ENCODE measurements at regions not wholly inside any gene's neighbourhood (a gene's known extent, or its start where the extent isn't known, plus 50 kb on each side); places are given as distances from the start of the nearest gene placed in this dataset.

DNA sequence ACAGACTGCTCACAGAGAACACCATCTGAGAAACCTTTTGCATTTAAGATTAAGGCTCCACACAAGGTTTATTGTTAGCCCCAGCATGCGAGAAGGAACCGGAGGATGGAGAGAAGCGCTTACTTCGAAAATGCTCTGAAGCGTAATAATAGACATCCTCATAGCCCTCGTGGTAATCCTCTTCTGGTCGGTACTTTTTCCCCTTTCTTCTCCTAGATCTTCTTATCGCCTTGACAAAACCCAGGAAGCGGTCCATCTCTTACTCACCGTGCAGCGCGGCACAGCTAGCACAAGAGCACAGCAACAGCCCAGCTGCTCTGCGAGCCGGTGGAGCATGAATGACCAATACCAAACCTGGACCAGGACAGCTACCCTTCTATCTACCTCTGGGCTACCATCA is 125.1 kb upstream of the GRIP1 start:
- no peaks in the 10 kb centered on the region for H3K27me3 ChIP-seq (ENCODE audit: control insufficient read depth in 3 of 3, insufficient read depth in 3 of 3, low read depth in 1 of 3, low read length in 3 of 3)
- no peak overlapping the region for H3K9ac ChIP-seq (ENCODE audit: low read depth, low read length, poor library complexity)
- WGBS, 2 donors (ENCODE audit: extremely low coverage in 2 of 2, insufficient read length in 2 of 2, insufficient replicate concordance in 1 of 2), result no CpG with 5 or more reads among the region's 14 CpGs
- H2AK5ac ChIP-seq (ENCODE audit: low read depth, low read length), result no peak overlapping the region
- no peak overlapping the region for H4K8ac ChIP-seq (ENCODE audit: low read depth, low read length)
- H2BK5ac ChIP-seq (ENCODE audit: low read length), result no peak overlapping the region
- H4K91ac ChIP-seq (ENCODE audit: low read depth, low read length, poor library complexity), result no peak overlapping the region
- H3K36me3 ChIP-seq (replicated peaks in 1 of 2; ENCODE audit: control insufficient read depth in 2 of 2, insufficient read depth in 2 of 2, low read length in 2 of 2), result no peaks in the 10 kb centered on the region
- H3K4me3 ChIP-seq (ENCODE audit: low read length in 2 of 2), result peak overlapping the region in 1 of 2 donors; percentile 45
- H3K4me1 ChIP-seq (ENCODE audit: control insufficient read depth in 2 of 2, insufficient read depth in 1 of 2, low read depth in 1 of 2, low read length in 2 of 2), result peaks cover 9% of the 10 kb centered on the region in 2 donors
- peak overlapping the region; percentile 85 for H2AFZ ChIP-seq (ENCODE audit: low read length)
- H3K14ac ChIP-seq (ENCODE audit: low read length), result no peak overlapping the region
- H3K27ac ChIP-seq (replicated peaks; ENCODE audit: low read length), result peak overlapping the region; percentile 18
- no peak overlapping the region for H2BK120ac ChIP-seq (ENCODE audit: low read depth, low read length)
- H3K18ac ChIP-seq (ENCODE audit: low read length), result no peak overlapping the region
- no peak overlapping the region for H2BK15ac ChIP-seq (ENCODE audit: low read length)
- H3K4me2 ChIP-seq (ENCODE audit: insufficient read depth, low read length, poor library complexity, severe bottlenecking), result peak overlapping the region; percentile 45
- DNase-seq (ENCODE audit: low spot score), result peak; percentile 32
- H2BK12ac ChIP-seq (ENCODE audit: low read length), result no peak overlapping the region
- H3K23ac ChIP-seq (ENCODE audit: low read depth, low read length, poor library complexity), result no peak overlapping the region
- no peak overlapping the region for H3K4ac ChIP-seq (ENCODE audit: low read length)
- no peaks in the 10 kb centered on the region for H3K9me3 ChIP-seq (replicated peaks in 1 of 2; ENCODE audit: control insufficient read depth in 2 of 2, insufficient read depth in 1 of 2, low read depth in 1 of 2, low read length in 2 of 2)
- no peaks in the 10 kb centered on the region for H3K79me1 ChIP-seq (ENCODE audit: low read depth, low read length)

DNA sequence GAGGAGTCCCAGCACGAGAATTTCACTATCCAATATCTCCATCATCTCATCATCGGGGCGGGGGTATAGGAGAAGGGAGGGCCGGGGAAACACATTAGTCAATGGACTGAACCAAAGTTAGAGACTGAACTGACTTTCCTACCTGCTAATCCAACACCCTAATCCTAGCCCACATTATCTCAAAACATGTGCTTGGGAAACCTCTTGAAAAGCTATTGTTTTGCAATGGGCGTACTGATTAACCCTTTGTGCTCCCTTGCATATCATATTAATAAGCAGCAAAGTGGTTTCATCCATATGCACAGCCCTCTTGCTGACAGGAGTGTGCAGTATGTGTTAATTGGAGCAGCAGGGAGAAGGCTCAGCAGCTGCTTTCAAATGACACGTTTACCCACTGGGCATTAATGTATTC is 125.7 kb upstream of the GRIP1 start:
- no peak for DNase-seq (ENCODE audit: low spot score)
- no peak overlapping the region for H4K8ac ChIP-seq (ENCODE audit: low read depth, low read length)
- H3K4ac ChIP-seq (ENCODE audit: low read length), result no peak overlapping the region
- H3K4me2 ChIP-seq (ENCODE audit: insufficient read depth, low read length, poor library complexity, severe bottlenecking), result peak overlapping the region; percentile 11
- no peak overlapping the region for H2BK12ac ChIP-seq (ENCODE audit: low read length)
- no peak overlapping the region for H2BK120ac ChIP-seq (ENCODE audit: low read depth, low read length)
- no CpG with 5 or more reads among the region's 6 CpGs for WGBS, 2 donors (ENCODE audit: extremely low coverage in 2 of 2, insufficient read length in 2 of 2, insufficient replicate concordance in 1 of 2)
- no peak overlapping the region for H2BK5ac ChIP-seq (ENCODE audit: low read length)
- H3K27ac ChIP-seq (replicated peaks; ENCODE audit: low read length), result no peak overlapping the region
- no peak overlapping the region for H3K9ac ChIP-seq (ENCODE audit: low read depth, low read length, poor library complexity)
- no peak overlapping the region for H2AK5ac ChIP-seq (ENCODE audit: low read depth, low read length)
- peaks cover 9% of the 10 kb centered on the region in 2 donors for H3K4me1 ChIP-seq (ENCODE audit: control insufficient read depth in 2 of 2, insufficient read depth in 1 of 2, low read depth in 1 of 2, low read length in 2 of 2)
- H3K14ac ChIP-seq (ENCODE audit: low read length), result no peak overlapping the region
- H3K27me3 ChIP-seq (ENCODE audit: control insufficient read depth in 3 of 3, insufficient read depth in 3 of 3, low read depth in 1 of 3, low read length in 3 of 3), result no peaks in the 10 kb centered on the region
- H3K79me1 ChIP-seq (ENCODE audit: low read depth, low read length), result no peaks in the 10 kb centered on the region
- peak overlapping the region; percentile 85 for H2AFZ ChIP-seq (ENCODE audit: low read length)
- no peak overlapping the region for H3K18ac ChIP-seq (ENCODE audit: low read length)
- H2BK15ac ChIP-seq (ENCODE audit: low read length), result no peak overlapping the region
- H3K4me3 ChIP-seq (ENCODE audit: low read length in 2 of 2), result peak overlapping the region in 1 of 2 donors; percentile 45
- no peaks in the 10 kb centered on the region for H3K36me3 ChIP-seq (replicated peaks in 1 of 2; ENCODE audit: control insufficient read depth in 2 of 2, insufficient read depth in 2 of 2, low read length in 2 of 2)
- H3K23ac ChIP-seq (ENCODE audit: low read depth, low read length, poor library complexity), result no peak overlapping the region
- no peaks in the 10 kb centered on the region for H3K9me3 ChIP-seq (replicated peaks in 1 of 2; ENCODE audit: control insufficient read depth in 2 of 2, insufficient read depth in 1 of 2, low read depth in 1 of 2, low read length in 2 of 2)
- H4K91ac ChIP-seq (ENCODE audit: low read depth, low read length, poor library complexity), result no peak overlapping the region

DNA sequence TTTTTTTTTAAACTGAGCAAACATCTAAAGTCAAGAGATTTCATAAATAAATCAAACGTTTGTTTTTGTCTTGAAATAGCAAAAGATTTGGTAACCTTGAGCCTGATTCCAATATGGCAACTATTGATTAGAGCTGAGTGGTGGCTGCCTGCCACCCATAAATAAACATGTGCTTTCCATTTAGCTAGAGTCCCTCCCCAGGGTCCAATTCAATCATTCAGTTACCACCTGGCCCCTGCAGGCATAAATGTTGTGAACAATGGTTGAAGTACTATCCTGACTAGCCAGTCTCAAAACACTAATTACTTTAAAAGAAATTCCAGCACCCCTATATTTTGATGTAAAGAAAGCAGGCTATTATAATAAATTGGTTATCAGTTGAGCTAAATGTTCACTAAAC is 129.7 kb upstream of the GRIP1 start:
- WGBS, 2 donors (ENCODE audit: extremely low coverage in 2 of 2, insufficient read length in 2 of 2, insufficient replicate concordance in 1 of 2), result no CpG with 5 or more reads among the region's 1 CpG
- Histone ChIP-seq H4K8ac (ENCODE audit: low read depth, low read length) (no peak overlapping the region), H3K4me2 (ENCODE audit: insufficient read depth, low read length, poor library complexity, severe bottlenecking) (no peak overlapping the region)

DNA sequence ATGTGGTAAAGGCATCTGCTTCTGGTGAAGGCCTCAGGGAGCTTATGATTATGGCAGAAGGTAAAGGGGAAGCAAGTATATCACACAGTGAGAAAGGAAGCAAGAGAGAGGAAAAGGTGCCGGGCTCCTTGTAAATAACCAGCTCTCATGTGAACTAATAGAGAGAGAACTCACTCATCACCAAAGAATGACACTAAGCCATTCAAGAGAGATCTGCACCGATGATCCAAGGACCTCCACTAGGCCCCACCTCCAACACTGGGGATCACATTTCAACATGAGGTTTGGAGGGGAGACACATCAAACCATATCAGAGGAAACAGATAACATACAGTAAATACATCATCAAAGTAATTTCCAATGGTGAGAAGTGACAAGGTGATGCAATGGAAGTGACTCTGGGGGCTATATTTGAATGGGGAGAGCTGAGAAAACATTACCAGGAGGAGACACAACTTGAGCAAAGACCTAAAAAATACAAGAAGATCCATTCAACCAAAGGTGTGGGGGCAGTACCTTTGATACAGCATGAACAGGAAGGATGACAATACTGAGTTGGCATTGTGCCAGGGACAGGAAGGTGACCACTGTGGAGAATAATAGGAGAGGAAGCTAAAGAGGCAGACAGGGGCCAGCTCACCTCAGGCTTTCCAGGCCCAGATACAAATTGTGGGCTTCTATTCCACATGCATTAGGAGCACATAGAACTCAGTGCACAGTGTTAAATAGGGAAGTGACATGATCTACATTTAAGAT is 134.4 kb upstream of the GRIP1 start:
- H3K79me1 ChIP-seq (ENCODE audit: low read depth, low read length), result peaks cover 3% of the 10 kb centered on the region
- H3K4me1 ChIP-seq (ENCODE audit: control insufficient read depth in 2 of 2, insufficient read depth in 1 of 2, low read depth in 1 of 2, low read length in 2 of 2), result no peaks in the 10 kb centered on the region
- WGBS, 2 donors (ENCODE audit: extremely low coverage in 2 of 2, insufficient read length in 2 of 2, insufficient replicate concordance in 1 of 2), result no CpG with 5 or more reads among the region's 2 CpGs
- H3K14ac ChIP-seq (ENCODE audit: low read length), result no peak overlapping the region
- H2BK120ac ChIP-seq (ENCODE audit: low read depth, low read length), result no peak overlapping the region
- no peak overlapping the region for H2AFZ ChIP-seq (ENCODE audit: low read length)
- H3K4me2 ChIP-seq (ENCODE audit: insufficient read depth, low read length, poor library complexity, severe bottlenecking), result no peak overlapping the region
- H3K27me3 ChIP-seq (ENCODE audit: control insufficient read depth in 3 of 3, insufficient read depth in 3 of 3, low read depth in 1 of 3, low read length in 3 of 3), result no peaks in the 10 kb centered on the region
- no peak overlapping the region for H2AK5ac ChIP-seq (ENCODE audit: low read depth, low read length)
- H3K9me3 ChIP-seq (replicated peaks in 1 of 2; ENCODE audit: control insufficient read depth in 2 of 2, insufficient read depth in 1 of 2, low read depth in 1 of 2, low read length in 2 of 2), result no peaks in the 10 kb centered on the region
- no peak overlapping the region for H3K9ac ChIP-seq (ENCODE audit: low read depth, low read length, poor library complexity)
- no peak overlapping the region for H3K18ac ChIP-seq (ENCODE audit: low read length)
- DNase-seq (ENCODE audit: low spot score), result no peak
- H4K8ac ChIP-seq (ENCODE audit: low read depth, low read length), result no peak overlapping the region
- H3K4me3 ChIP-seq (ENCODE audit: low read length in 2 of 2), result no peak overlapping the region
- no peak overlapping the region for H2BK12ac ChIP-seq (ENCODE audit: low read length)
- no peak overlapping the region for H2BK15ac ChIP-seq (ENCODE audit: low read length)
- H4K91ac ChIP-seq (ENCODE audit: low read depth, low read length, poor library complexity), result no peak overlapping the region
- no peak overlapping the region for H3K23ac ChIP-seq (ENCODE audit: low read depth, low read length, poor library complexity)
- no peak overlapping the region for H3K27ac ChIP-seq (replicated peaks; ENCODE audit: low read length)
- no peak overlapping the region for H3K4ac ChIP-seq (ENCODE audit: low read length)
- no peaks in the 10 kb centered on the region for H3K36me3 ChIP-seq (replicated peaks in 1 of 2; ENCODE audit: control insufficient read depth in 2 of 2, insufficient read depth in 2 of 2, low read length in 2 of 2)
- H2BK5ac ChIP-seq (ENCODE audit: low read length), result no peak overlapping the region

More for the DNA sequence above, 129.7 kb upstream of the GRIP1 start:
- Histone ChIP-seq H2BK5ac (ENCODE audit: low read length) (no peak overlapping the region), H2BK15ac (ENCODE audit: low read length) (no peak overlapping the region), H3K23ac (ENCODE audit: low read depth, low read length, poor library complexity) (no peak overlapping the region), H3K9ac (ENCODE audit: low read depth, low read length, poor library complexity) (no peak overlapping the region), H3K4ac (ENCODE audit: low read length) (no peak overlapping the region), H3K36me3 (replicated peaks in 1 of 2; ENCODE audit: control insufficient read depth in 2 of 2, insufficient read depth in 2 of 2, low read length in 2 of 2) (no peaks in the 10 kb centered on the region), H3K9me3 (replicated peaks in 1 of 2; ENCODE audit: control insufficient read depth in 2 of 2, insufficient read depth in 1 of 2, low read depth in 1 of 2, low read length in 2 of 2) (no peaks in the 10 kb centered on the region), H3K18ac (ENCODE audit: low read length) (no peak overlapping the region), H3K4me3 (ENCODE audit: low read length in 2 of 2) (no peak overlapping the region), H2BK120ac (ENCODE audit: low read depth, low read length) (no peak overlapping the region), H3K14ac (ENCODE audit: low read length) (no peak overlapping the region), H3K27ac (replicated peaks; ENCODE audit: low read length) (no peak overlapping the region), H2AFZ (ENCODE audit: low read length) (no peak overlapping the region), H2BK12ac (ENCODE audit: low read length) (no peak overlapping the region), H3K4me1 (ENCODE audit: control insufficient read depth in 2 of 2, insufficient read depth in 1 of 2, low read depth in 1 of 2, low read length in 2 of 2) (peaks cover 7% of the 10 kb centered on the region in 2 donors), H3K27me3 (ENCODE audit: control insufficient read depth in 3 of 3, insufficient read depth in 3 of 3, low read depth in 1 of 3, low read length in 3 of 3) (no peaks in the 10 kb centered on the region), H2AK5ac (ENCODE audit: low read depth, low read length) (no peak overlapping the region), H3K79me1 (ENCODE audit: low read depth, low read length) (no peaks in the 10 kb centered on the region), H4K91ac (ENCODE audit: low read depth, low read length, poor library complexity) (no peak overlapping the region)
- DNase-seq (ENCODE audit: low spot score), result no peak

Data from neuronal stem cell (in vitro differentiated cells).